HCT116 (cell line): ENCODE measurements at regions not wholly inside any gene's neighbourhood (a gene's known extent, or its start where the extent isn't known, plus 50 kb on each side); places are given as distances from the start of the nearest gene placed in this dataset.

Experiments used
- ATAC-seq: fragments of 200-7000 bp; cut with Tn5 transposase; 2 replicates; pipeline ENCODE4 v1.9.1; 2020; ENCODE audit warnings: mild to moderate bottlenecking, moderate library complexity
- BruUV-seq: library from RNA; stranded (reverse); fragments of 400-500 nt; replicated peaks from 2 replicates; lab custom pipeline; 2021; lab: Mats Ljungman, UMichigan
- CTCF ChIA-PET: fragments of 300-600 bp; sonication (Branson Sonifier 250); formaldehyde crosslinking; loops from one replicate; lab custom pipeline; 2021; ENCODE audit warnings: antibody characterized with exemption; lab: Charles Lee
- POLR2A ChIA-PET: fragments of 300-600, 350-600 bp; sonication (Branson Sonifier 250); formaldehyde crosslinking; loops from one replicate; lab custom pipeline; 2021; ENCODE audit warnings: antibody characterized with exemption; lab: Charles Lee
- RAD21 ChIA-PET, 2 experiments: fragments of 300-600 bp; sonication (Branson Sonifier 250); formaldehyde crosslinking; loops; one replicate each; lab custom pipeline; 2023; ENCODE audit warnings: low total read pairs in 2 of 2; ENCODE audit not compliant: uncharacterized antibody in 2 of 2, unreplicated experiment in 2 of 2, low non-redundant PET in 1 of 2; lab: Charles Lee
- DNase-seq: peaks from one replicate; pipeline ENCODE4 v3.0.0-alpha.2; 2010; ENCODE audit warnings: low read depth, low spot score
- H2AFZ ChIP-seq: fragments of 200-600 bp; shearing (Covaris generic), sonication (generic); 2 replicates; pipeline ENCODE4 v1.6.1; 2017; ENCODE audit warnings: low read depth, mixed run types, mixed read lengths, antibody characterized with exemption, low read length; ENCODE audit not compliant: poor library complexity, severe bottlenecking
- H3K27ac ChIP-seq: 2 replicates; pipeline ENCODE4 v1.5.1; 2012; ENCODE audit warnings: low read depth, low read length
- H3K27me3 ChIP-seq: fragments of 200-600 bp; sonication (generic); 2 replicates; pipeline ENCODE4 v1.6.1; 2016; ENCODE audit warnings: mixed run types, low read length, mixed read lengths; ENCODE audit not compliant: insufficient read depth
- H3K36me3 ChIP-seq, 2 experiments: fragments of 200-500 bp in 1 of 2; fragments of 200-600 bp in 1 of 2; sonication (Bioruptor generic) in 1 of 2; sonication (generic) in 1 of 2; 2 replicates each; pipeline versions ENCODE4 v1.5.1 to v1.6.1; 2014 to 2016; ENCODE audit warnings: low read length in 2 of 2, inconsistent platforms in 1 of 2, mixed read lengths in 1 of 2, mixed run types in 1 of 2; ENCODE audit not compliant: insufficient read depth in 2 of 2, control insufficient read depth in 1 of 2
- H3K4me1 ChIP-seq, 2 experiments: fragments of 200-600 bp in 1 of 2; sonication (generic) in 1 of 2; 2 replicates each; pipeline versions ENCODE4 v1.5.1 to v1.6.1; 2012 to 2017; ENCODE audit warnings: low read length in 2 of 2, inconsistent platforms in 1 of 2, mild to moderate bottlenecking in 1 of 2, mixed read lengths in 1 of 2, mixed run types in 1 of 2, moderate library complexity in 1 of 2; ENCODE audit not compliant: insufficient read depth in 2 of 2, control insufficient read depth in 1 of 2
- H3K4me2 ChIP-seq: fragments of 200-600 bp; sonication (generic); 2 replicates; pipeline ENCODE4 v1.6.1; 2017; ENCODE audit warnings: mixed run types, low read length, mixed read lengths
- H3K4me3 ChIP-seq, 2 experiments: fragments of 200-600 bp in 1 of 2; sonication (generic) in 1 of 2; replicated peaks in 1 of 2; 2 replicates each; pipeline ENCODE4 v1.5.1; 2011 to 2016; ENCODE audit warnings: low read length in 2 of 2, control low read depth in 1 of 2, low read depth in 1 of 2, mild to moderate bottlenecking in 1 of 2, mixed read lengths in 1 of 2, mixed run types in 1 of 2
- H3K79me2 ChIP-seq: fragments of 200-600 bp; sonication (generic); 2 replicates; pipeline ENCODE4 v1.6.1; 2017; ENCODE audit warnings: mild to moderate bottlenecking, mixed run types, low read length, moderate library complexity, mixed read lengths; ENCODE audit not compliant: insufficient read depth
- H3K9ac ChIP-seq: fragments of 200-600 bp; sonication (generic); 2 replicates; pipeline ENCODE4 v1.6.1; 2016; ENCODE audit warnings: low read length, mixed read lengths
- H3K9me2 ChIP-seq: fragments of 200-600 bp; sonication (generic), shearing (Covaris generic); 2 replicates; pipeline ENCODE4 v1.6.1; 2017; ENCODE audit warnings: mixed run types, mild to moderate bottlenecking, moderate library complexity; ENCODE audit not compliant: insufficient read depth
- H3K9me3 ChIP-seq, 2 experiments: fragments of 200-500 bp in 1 of 2; fragments of 200-600 bp in 1 of 2; sonication (Bioruptor generic) in 1 of 2; sonication (generic) in 1 of 2; 2 replicates each; pipeline ENCODE4 v1.6.1; 2014 to 2017; ENCODE audit warnings: low read length in 2 of 2, mixed read lengths in 2 of 2, inconsistent platforms in 1 of 2, low read depth in 1 of 2, mild to moderate bottlenecking in 1 of 2, mixed run types in 1 of 2, moderate library complexity in 1 of 2; ENCODE audit not compliant: control insufficient read depth in 1 of 2, insufficient read depth in 1 of 2
- H4K20me1 ChIP-seq: fragments of 200-600 bp; sonication (generic), shearing (Covaris generic); 2 replicates; pipeline ENCODE4 v1.6.1; 2017; ENCODE audit warnings: mixed run types, mild to moderate bottlenecking, moderate library complexity; ENCODE audit not compliant: insufficient read depth
- CTCF ChIP-seq, 3 experiments: fragments of 200-600 bp in 1 of 3; sonication (generic) in 1 of 3; IDR thresholded peaks in 2 of 3; conservative IDR thresholded peaks in 1 of 3; 2 replicates each; pipeline ENCODE4 v1.5.1; 2012 to 2017; ENCODE audit warnings: low read depth in 2 of 3, low read length in 2 of 3, antibody characterized with exemption in 1 of 3, borderline replicate concordance in 1 of 3, control low read depth in 1 of 3, mild to moderate bottlenecking in 1 of 3, mixed read lengths in 1 of 3, mixed run types in 1 of 3, moderate library complexity in 1 of 3; ENCODE audit not compliant: insufficient read depth in 1 of 3
- EGR1 ChIP-seq: IDR thresholded peaks from 2 replicates; pipeline ENCODE4 v1.6.1; 2012; ENCODE audit warnings: low read depth
- EZH2 ChIP-seq: fragments of 200-600 bp; sonication (generic); IDR thresholded peaks from 2 replicates; pipeline ENCODE4 v1.6.1; 2017; ENCODE audit warnings: antibody characterized with exemption, mixed run types
- EZH2phosphoT487 ChIP-seq: fragments of 200-600 bp; IDR thresholded peaks from 2 replicates; pipeline ENCODE4 v1.6.1; 2018; ENCODE audit warnings: antibody characterized with exemption, borderline replicate concordance
- FOSL1 ChIP-seq: IDR thresholded peaks from 2 replicates; pipeline ENCODE4 v1.6.1; 2012; ENCODE audit warnings: low read depth
- JUND ChIP-seq: IDR thresholded peaks from 2 replicates; pipeline ENCODE4 v1.6.1; 2012
- SIN3A ChIP-seq: IDR thresholded peaks from 2 replicates; pipeline ENCODE4 v1.6.1; 2012; ENCODE audit warnings: low read depth
- SP1 ChIP-seq: IDR thresholded peaks from 2 replicates; pipeline ENCODE4 v1.6.1; 2012; ENCODE audit warnings: low read depth
- YY1 ChIP-seq: IDR thresholded peaks from 2 replicates; pipeline ENCODE4 v1.6.1; 2011; ENCODE audit warnings: low read length, low read depth, moderate library complexity, mild to moderate bottlenecking; ENCODE audit not compliant: insufficient replicate concordance; ENCODE audit errors: extremely low read depth
- ZNF274 ChIP-seq: fragments of 200-500 bp; sonication (Bioruptor generic); IDR thresholded peaks from 2 replicates; pipeline ENCODE4 v1.6.1; 2014; ENCODE audit warnings: mild to moderate bottlenecking, low read depth, low read length, inconsistent platforms
- intact Hi-C: fragments of 100-400 bp; cut with micrococcal nuclease; formaldehyde crosslinking; loops from 2 replicates; pipeline ENCODE4 v1.10.0; 2022
- TF ChIP-seq, protein P1 (sequence below): IDR thresholded peaks from 2 replicates; pipeline ENCODE4 v1.6.1; 2011; ENCODE audit warnings: mild to moderate bottlenecking, low read length, moderate library complexity; ENCODE audit not compliant: insufficient replicate concordance; ENCODE audit errors: extremely low read depth
- TF ChIP-seq, protein P2 (sequence below): IDR thresholded peaks from 2 replicates; pipeline ENCODE4 v1.6.1; 2012; ENCODE audit warnings: low read depth

DNA sequence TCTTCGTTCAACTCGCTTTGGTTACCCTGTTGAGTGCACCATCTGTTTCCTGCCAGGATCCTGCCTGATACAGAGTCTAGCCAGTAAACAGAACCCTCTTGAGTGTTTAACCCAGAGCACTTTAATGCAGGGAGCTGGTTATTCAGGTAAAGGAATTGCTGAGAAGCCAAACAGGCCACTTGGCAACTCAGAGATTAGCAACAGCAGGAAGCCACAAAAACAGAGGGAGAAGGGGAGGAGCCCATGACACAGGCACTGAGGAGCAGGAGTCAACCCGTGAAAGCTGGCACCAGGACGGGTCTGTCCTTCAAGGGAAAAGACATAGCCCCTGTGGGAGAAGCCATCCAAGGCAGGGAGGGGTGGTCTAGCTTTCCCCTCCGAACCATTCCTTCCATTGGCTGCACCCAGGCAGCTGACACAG is 641.4 kb downstream of the ZNF674 start:
- RAD21 ChIA-PET = no interaction called here
- no peaks in the 10 kb centered on the region for H3K4me1 ChIP-seq
- TF ChIP-seq SIN3A (no peak), EGR1 (no peak), YY1 (no peak), JUND (no peak), SP1 (no peak), EZH2 (no peak), FOSL1 (no peak), EZH2phosphoT487 (no peak), ZNF274 (no peak), CTCF (IDR thresholded peaks at IDR 0.05 in 2 of 3, conservative IDR thresholded peaks at IDR 0.05 in 1 of 3; ENCODE audit: borderline replicate concordance in 1 of 3, insufficient read depth in 1 of 3, low read depth in 2 of 3, low read length in 2 of 3) (no peak)
- TF ChIP-seq, protein P1, sequence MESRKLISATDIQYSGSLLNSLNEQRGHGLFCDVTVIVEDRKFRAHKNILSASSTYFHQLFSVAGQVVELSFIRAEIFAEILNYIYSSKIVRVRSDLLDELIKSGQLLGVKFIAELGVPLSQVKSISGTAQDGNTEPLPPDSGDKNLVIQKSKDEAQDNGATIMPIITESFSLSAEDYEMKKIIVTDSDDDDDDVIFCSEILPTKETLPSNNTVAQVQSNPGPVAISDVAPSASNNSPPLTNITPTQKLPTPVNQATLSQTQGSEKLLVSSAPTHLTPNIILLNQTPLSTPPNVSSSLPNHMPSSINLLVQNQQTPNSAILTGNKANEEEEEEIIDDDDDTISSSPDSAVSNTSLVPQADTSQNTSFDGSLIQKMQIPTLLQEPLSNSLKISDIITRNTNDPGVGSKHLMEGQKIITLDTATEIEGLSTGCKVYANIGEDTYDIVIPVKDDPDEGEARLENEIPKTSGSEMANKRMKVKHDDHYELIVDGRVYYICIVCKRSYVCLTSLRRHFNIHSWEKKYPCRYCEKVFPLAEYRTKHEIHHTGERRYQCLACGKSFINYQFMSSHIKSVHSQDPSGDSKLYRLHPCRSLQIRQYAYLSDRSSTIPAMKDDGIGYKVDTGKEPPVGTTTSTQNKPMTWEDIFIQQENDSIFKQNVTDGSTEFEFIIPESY = no peak
- TF ChIP-seq, protein P2, sequence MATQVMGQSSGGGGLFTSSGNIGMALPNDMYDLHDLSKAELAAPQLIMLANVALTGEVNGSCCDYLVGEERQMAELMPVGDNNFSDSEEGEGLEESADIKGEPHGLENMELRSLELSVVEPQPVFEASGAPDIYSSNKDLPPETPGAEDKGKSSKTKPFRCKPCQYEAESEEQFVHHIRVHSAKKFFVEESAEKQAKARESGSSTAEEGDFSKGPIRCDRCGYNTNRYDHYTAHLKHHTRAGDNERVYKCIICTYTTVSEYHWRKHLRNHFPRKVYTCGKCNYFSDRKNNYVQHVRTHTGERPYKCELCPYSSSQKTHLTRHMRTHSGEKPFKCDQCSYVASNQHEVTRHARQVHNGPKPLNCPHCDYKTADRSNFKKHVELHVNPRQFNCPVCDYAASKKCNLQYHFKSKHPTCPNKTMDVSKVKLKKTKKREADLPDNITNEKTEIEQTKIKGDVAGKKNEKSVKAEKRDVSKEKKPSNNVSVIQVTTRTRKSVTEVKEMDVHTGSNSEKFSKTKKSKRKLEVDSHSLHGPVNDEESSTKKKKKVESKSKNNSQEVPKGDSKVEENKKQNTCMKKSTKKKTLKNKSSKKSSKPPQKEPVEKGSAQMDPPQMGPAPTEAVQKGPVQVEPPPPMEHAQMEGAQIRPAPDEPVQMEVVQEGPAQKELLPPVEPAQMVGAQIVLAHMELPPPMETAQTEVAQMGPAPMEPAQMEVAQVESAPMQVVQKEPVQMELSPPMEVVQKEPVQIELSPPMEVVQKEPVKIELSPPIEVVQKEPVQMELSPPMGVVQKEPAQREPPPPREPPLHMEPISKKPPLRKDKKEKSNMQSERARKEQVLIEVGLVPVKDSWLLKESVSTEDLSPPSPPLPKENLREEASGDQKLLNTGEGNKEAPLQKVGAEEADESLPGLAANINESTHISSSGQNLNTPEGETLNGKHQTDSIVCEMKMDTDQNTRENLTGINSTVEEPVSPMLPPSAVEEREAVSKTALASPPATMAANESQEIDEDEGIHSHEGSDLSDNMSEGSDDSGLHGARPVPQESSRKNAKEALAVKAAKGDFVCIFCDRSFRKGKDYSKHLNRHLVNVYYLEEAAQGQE = no peak
- TF ChIP-seq, all 23 proteins: peak for 0
- no peaks in the 10 kb centered on the region for H3K27me3 ChIP-seq
- H3K4me2 ChIP-seq = no peak overlapping the region
- intact Hi-C loops = no loop called here
- no peaks in the 10 kb centered on the region for H3K79me2 ChIP-seq
- DNase-seq (no peak), ATAC-seq (no peak)
- POLR2A ChIA-PET = no interaction called here
- no peaks in the 10 kb centered on the region for H3K9me3 ChIP-seq
- H3K36me3 ChIP-seq = no peaks in the 10 kb centered on the region
- no TSS peak for BruUV-seq
- H2AFZ ChIP-seq = no peak overlapping the region
- CTCF ChIA-PET = no interaction called here
- no peaks in the 10 kb centered on the region for H3K9me2 ChIP-seq
- no peak overlapping the region for H3K27ac ChIP-seq
- H4K20me1 ChIP-seq = no peaks in the 10 kb centered on the region
- no peak overlapping the region for H3K9ac ChIP-seq
- H3K4me3 ChIP-seq = no peak overlapping the region
